ENCODE measurements at regions not wholly inside any gene's neighbourhood (a gene's known extent, or its start where the extent isn't known, plus 50 kb on each side); places are given as distances from the start of the nearest gene placed in this dataset.
"Not testable (repeated sequence)": the region's sequence is repeated elsewhere in the genome, so short reads cannot be mapped to it uniquely, and the experiment has no call there.

DNA sequence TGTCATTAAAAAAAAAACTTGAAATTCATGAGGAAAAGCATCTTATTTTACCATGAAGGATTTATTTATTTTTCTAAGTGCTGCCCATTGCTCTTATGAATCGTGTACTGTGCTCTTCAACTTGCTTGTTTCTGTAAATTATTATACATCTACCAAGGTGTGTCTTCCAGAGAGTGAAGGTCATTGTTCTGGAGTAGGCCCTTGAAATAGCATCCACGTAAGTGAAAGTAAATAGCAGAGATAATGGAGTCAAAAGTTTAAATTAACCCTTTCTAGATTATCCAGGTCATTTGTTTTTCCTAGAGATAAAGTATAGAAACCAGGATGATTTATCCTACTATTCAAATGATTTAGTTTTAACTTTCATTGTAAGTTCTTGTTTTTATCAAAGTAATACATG is 473.1 kb downstream of the DIRAS2 start:
- DNase-seq = no peak

DNA sequence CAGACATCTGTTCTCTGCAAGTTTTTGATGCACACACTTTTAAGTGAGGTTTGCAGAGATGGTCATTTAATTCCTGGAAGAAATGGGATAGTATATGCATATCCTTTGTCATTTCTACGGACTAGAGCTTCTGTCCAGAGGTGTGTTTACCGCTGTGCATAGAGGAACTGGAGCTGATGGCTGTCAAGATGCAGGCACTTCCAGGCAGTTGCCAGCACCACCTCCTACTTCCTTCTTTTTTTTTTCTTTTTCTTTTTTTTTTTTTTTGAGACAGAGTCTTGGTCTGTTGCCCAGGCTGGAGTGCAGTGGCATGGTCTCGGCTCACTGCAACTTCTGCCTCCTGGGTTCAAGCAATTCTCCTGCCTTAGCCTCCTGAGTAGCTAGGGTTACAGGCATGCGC is 468.7 kb downstream of the DIRAS2 start:
- DNase-seq = not testable (repeated sequence)

DNA sequence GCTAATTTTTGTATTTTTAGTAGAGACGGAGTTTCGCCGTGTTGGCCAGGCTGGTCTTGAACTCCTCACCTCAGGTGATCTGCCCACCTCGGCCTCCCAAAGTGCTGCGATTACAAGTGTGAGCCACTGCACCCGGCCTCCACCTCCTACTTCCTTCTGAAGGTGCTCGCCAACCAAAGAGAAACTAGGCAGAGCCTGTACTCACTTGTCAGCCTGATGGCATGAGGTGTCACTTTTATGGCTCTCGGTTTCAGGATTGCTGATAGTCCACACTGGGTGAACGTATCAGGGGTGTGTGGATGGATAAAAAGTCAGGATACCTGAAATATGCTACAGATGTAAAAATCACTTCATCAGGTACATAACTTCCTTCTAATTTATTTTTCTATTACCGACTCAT is 468.3 kb downstream of the DIRAS2 start:
- not testable (repeated sequence) for DNase-seq

DNA sequence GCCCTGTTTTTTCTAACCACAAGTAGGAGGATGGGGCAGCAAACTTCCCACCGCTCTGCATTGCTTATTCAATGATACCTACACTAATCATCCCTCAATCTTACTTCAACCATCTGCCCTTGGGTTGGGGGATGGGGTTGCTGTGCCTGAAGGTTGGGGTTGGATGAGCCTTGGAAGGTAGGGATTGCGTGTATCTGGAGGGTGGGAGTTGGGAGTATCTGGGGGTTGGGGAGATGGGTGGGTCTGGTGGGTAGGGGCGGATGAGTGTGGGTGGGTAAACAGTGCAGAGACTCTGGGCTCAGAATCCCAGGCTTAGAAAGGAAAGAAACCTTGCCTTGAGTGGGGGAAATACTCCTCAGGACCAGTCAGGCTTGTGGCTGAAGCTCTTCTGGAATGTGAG is 467.4 kb downstream of the DIRAS2 start:
- no peak for DNase-seq

DNA sequence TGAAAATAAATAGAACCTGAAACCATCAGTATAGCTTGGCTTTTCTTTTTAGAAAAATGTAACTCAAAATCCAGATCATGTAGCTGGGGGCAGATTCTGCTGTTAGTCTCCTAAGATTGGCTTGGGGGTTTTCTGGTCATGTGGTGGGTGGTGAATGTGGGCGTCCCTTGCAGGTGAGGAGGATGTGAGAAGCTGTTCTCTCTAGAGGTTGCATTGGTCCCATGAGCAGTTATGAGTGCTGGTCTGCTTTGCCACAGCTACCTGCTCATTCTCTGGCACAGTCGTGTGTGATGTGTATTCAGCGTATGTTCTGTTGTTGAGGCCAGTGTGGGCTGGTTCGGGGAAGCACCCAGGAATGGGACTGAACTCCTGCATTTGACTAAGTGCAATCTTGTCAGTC is 466.8 kb downstream of the DIRAS2 start:
- no peak for DNase-seq

DNA sequence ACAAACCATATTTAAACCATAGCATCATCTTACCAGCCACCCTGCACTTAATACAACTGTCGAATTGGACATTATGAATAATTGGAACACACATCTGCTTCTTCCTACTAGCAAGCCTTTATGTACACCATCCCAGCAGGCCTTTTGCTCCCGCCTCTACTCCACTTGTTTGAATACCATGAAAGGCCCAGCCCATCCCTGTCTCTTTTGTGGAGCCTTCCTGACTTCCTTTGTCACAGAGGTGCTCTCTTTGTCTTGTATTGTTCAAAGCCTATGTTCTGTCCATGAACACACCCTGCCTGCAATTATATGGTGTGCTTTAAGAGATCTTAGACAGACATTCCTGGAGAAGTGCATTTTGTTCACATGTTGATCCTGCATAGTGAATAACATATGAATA is 465.7 kb downstream of the DIRAS2 start:
- no peak for DNase-seq

DNA sequence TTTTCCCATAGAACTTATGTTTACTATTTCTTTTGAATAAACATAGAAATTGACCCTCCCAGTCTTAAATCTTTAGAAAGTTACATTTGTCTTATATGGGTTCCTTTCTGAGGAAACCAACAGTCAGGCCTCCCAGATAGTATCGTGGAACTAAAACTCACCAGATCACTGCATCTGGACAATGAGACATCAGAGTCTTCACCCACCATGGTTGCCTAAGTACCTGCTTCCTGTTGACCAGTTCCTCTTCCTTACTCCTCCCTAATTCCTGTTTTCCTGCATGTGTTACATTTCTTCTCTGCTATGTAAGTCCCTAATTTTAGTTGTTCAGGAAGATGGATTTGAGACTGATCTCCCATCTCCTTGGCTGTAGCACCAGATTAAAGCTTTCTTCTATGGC is 462.2 kb downstream of the DIRAS2 start:
- DNase-seq = no peak

DNA sequence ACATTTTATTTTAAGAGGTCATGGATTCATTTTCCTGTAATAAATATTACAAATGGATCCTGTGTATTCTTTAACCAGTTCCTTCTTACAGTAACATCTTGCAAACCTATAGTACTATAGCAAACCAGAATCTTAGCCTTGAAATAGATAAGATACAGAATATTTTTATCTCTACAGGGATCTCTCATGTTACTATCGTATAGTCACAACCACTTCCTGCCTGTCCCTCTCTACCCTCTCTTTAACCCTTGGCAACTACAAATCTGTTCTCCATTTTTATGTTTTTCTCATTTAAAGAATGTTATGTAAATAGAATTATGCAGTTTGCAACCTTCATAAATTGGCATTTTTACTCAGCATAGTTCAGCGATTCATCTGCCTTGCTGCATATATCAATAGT is 454.0 kb downstream of the DIRAS2 start:
- DNase-seq = no peak

DNA sequence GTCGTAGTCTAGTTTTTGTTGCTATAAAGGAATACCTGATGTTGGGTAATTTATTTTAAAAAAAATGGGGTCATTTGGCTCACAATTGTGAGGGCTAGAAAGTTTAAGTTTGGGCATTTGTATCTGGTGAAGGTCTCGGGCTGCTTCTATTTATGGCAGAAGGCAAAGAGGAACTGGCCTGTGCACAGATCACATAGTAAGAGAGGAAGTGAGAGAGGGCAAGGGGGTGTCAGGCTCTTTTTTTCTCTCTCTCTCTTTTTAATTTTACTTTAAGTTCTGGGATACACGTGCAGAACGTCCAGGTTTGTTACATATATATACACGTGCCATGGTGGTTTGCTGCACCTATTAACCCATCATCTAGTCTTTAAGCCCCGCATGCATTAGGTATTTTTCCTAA is 453.3 kb downstream of the DIRAS2 start:
- no peak for DNase-seq

DNA sequence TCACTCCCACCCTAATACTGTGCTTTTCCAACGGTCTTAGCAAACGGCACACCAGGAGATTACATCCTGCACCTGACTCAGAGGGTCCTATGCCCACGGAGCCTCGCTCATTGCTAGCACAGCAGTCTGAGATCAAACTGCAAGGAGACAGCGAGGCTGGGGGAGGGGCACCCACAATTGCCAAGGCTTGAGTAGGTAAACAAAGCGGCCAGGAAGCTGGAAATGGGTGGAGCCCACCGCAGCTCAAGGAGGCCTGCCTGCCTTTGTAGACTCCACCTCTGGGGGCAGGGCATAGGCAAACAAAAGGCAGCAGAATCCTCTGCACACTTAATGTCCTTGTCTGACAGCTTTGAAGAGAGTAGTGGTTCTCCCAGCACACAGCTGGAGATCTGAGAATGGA is 450.2 kb downstream of the DIRAS2 start:
- not testable (repeated sequence) for DNase-seq

DNA sequence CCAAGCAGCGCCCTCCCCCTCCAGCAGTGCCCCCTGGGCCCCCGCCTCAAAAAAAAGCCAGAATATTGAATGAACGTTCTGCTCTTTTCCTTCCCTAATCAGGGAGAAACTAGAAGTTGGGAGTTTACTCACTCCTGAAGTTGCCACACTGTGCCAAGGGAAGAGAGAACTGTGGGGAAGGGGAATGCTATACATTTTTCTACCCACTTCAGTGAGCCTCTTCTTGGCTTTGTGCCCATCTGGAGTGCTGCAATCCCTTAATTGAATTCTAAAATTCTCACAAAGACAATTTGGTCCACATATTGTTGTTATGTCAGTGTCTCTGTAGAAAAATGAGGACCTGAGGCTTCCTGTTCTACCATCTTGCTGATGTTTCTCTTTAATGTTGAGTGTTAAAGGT is 443.7 kb downstream of the DIRAS2 start:
- DNase-seq = no peak

DNA sequence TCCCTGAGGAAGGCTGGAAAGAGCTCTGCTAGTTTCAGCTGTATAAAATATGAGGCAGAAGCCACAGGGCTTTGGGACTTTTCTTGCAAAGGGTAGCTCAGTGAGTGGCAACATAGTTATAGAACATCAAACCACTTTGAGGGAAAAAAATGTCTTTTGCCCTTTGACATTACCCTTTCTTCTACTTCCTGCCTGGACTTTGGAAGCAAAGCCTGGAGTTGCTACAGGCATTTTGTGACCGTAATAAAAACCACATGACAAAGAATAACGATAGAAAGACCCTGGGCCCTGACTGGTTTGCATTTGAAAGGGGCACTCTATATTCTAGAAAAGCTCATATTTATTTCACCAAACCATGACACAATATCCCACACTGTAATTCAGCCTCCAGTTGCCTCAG is 440.9 kb downstream of the DIRAS2 start:
- DNase-seq = no peak

DNA sequence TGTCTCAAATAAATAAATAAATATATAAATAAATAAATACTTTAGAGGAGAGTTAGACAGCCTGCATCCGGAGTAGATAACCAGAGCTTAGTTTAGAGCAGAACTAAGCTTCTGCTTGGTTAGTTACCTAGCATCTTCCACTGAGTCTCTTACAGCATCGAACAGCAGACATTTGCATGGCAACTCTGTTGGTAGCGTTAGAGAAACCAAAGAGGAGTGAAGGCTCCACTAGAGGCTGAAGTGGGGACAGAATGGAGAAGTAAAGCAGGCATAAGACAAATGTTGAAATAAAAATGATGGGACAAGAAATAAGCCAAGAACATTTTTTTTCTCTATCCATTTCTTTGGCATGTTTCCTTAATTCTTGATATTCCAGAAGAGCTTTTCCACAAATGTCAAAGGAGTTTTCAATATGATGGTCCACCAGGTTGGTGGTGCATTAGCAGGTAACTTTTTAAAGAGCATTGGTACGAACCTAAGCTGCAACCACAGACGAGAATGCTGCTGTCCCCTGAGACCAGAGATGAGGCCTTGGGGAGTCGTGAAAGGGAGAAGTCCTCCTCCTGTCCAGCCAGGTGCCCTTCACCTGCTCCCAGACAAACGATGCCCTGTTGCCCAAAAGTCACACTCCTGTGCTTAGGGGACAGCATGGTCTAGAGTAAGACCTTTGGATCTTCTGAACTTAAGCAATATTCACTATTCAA is 438.3 kb downstream of the DIRAS2 start:
- DNase-seq = no peak

DNA sequence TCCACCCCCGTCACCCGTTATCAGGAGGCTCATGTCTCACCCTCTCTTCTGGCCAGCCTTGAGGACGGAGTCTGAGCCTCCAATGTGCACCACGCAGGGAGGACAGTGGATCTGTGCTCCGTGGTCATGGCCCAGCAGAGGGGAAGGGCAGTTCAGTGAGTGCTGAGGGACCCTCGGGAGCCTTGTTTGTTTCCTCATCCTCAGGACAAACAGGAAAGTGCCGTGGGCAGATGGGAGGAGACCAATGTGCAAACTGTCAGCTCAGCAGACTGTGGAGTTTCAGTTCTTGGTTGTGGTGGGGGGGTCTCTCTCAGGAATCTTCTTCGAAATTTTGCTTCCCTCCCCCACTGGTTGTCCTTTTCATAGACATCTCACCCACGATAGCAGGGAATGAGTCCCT is 429.6 kb downstream of the DIRAS2 start:
- DNase-seq = not testable (repeated sequence)

DNA sequence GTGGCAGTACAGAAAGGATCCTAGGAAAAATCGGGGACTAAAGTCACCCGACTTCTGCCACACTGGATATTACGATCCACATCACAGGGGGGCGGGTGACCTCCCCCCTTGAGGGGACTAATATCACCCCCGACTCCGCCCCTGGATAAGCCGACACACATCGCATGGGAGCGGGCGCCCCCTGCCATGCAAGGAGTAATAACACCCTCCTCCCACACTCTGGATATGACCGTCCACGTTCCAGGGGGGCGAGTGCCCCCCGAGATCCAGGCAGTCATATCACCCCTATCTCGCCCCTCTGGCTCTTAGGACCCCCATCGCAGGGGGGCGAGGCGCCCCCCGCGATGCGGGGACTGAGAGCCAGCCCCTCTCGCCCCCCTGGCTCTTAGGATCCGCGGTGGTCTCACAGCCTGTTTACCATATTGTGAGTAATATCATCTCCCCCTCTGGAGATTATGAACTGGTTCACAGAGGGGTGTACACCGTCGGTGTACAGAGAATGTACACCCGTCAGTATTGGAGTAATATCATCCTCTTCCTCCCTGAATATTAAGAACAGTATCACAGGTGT is 423.0 kb downstream of the DIRAS2 start:
- DNase-seq = no peak

DNA sequence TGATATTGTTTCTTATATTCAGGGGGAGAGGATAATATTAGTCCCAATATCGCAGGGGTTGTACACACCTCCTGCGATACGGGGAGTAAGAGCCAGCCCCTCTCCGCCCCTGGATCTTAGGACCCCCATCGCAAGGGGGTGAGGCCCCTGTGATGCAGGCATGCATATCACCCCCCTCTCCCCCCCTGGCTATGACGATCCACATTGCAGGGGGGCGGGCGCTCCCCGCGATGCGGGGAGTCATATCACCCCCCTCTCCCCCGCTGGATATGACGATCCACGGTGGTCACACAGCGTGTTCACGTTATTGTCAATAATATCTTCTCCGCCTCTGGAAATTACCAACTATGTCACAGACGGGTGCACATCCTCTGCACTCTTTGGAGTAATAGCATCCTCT is 420.7 kb downstream of the DIRAS2 start:
- DNase-seq = not testable (repeated sequence)

DNA sequence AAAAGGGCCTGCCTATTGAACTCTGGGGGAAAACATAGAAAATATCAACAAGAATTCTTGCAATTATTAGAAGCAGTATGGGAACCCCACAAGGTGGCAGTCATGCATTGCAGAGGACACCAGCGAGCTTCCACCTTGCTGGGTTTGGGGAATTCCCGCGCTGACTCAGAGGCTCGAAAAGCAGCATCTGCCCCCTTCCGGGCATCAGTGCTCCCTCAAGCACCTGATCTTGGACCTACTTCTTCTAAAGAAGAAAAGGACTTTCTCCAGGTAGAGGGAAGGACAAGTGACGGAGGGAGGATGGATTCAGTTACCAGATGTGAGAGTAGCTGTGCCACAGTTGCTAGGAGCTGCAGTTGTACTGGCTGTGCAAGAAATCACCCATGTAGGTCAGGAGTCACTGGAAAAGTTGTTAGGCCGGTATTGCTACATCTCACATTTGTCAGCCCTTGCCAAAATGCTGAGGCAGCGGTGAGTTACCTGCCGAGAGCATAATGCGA is 415.7 kb downstream of the DIRAS2 start:
- peak; percentile 38 for DNase-seq

DNA sequence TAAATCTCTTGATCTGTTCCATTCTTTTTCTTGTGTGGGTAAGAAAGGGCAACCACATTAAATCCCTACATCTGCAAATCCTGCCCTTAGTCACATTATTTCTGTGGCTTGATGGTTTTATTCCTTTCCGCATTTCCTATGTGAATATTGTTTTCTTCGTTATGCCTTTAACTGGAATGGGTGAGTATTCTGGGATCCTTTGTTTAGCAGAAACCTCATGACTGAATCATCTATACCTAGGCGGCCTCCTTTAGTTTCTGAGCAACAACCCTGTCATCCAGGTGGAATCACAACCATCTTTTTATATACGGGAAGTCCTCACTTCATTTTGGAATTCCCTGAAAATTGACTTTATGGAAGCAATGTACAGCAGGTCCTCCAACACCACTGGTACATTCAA is 409.5 kb downstream of the DIRAS2 start:
- not testable (repeated sequence) for DNase-seq

DNA sequence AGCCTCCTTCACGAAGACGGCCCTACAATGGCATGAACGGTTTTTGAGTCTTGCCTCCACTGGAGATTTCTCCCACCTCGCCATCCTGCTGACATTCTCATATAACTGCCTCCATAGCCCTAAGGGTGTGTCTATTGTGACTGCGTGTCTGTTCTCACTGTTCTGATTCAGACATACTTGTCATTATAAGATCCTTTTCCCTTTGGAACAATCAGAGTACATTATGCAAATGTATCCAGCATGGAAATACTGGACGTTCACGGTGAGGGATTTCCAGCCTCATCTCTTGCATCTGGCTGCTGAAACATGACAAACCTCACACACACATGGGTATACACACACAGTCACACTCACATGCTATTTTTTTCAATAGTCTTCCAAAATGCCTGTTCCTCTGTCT is 402.1 kb downstream of the DIRAS2 start:
- DNase-seq = no peak

DNA sequence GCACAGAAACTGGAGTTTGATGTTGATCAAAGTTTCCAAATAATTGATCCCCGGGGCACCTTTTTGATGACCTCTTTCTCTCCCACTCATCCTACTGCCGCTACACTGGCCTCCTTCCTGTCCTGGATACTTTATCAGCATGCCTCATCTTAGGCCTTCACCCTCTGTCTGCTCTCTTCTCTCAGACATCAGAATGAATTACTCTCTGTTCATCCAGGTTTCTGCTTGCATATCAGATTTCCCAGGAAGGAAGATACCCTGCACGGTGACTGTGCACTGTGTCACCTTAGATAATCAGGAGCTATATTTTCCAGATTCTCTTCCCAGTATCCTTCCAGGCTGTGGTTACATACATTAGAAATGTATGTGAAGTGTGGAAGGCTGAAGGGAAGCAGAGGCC is 397.0 kb downstream of the DIRAS2 start:
- DNase-seq = no peak

DNA sequence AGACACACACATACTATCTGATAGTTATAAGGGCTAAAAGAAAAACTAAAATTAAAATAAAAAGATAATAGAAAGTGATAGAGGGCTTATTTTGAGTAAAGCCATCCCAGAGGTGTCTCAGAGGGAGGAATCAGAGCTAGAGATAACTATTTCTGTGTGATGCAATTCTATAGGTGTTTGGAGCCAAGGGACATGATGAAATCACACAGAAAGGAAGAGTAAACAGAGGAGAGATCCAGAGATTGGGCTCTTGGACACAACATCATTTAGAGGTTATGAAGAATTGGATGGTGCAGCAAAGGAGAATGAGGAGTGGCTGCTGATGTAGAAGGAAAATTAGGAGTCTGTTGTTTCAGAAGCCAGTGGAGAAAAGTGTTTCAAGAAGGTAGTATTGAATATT is 393.5 kb downstream of the DIRAS2 start:
- DNase-seq = no peak

DNA sequence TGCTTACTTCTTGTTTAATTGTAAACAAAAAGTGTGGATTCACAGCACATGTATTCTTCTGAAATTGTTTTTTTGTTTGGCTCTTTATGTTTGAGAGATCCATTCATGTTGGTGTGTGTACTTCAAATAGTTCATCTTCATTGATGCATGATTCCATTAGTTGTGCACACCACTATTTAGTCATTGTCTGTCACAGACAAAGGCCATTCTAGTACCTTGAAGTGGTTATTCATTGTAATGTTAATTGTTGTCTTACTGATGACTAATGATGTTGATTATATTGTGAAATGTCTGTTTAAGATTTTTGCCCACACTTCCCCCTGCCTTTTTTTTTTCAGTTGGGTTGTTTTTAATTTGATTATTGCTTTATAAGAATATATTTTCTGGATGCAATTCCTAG is 391.3 kb downstream of the DIRAS2 start:
- DNase-seq = no peak

DNA sequence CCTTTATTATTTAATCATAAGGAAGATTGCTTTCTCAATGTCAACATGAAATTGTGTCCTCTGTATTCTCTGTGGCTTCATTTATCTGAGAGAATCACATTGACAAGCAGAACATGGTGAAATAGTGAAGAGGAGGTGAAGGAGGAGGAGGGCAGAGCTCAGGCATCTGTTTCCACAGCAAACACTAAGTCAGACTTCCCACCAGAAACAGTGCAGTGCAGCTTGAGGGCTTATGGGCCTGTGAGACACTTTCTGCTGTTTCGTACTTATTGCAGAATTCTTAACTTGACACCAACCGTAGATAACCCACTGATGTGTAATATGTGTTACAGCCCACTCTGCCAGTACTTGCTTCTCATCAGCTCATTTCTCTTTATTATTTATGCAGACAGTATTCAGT is 386.3 kb downstream of the DIRAS2 start:
- DNase-seq = peak; percentile 21
